SIG-M5 treated with dmso at 0.1 percent for 504 hours (cell line): ENCODE measurements at regions not wholly inside any gene's neighbourhood (a gene's known extent, or its start where the extent isn't known, plus 50 kb on each side); places are given as distances from the start of the nearest gene placed in this dataset.
"Not testable (repeated sequence)": the region's sequence is repeated elsewhere in the genome, so short reads cannot be mapped to it uniquely, and the experiment has no call there.

Experiments used
- DNase-seq: peaks from one replicate; lab custom pipeline; 2025; ENCODE audit not compliant: unreplicated experiment; lab: John Stamatoyannopoulos, UW

DNA sequence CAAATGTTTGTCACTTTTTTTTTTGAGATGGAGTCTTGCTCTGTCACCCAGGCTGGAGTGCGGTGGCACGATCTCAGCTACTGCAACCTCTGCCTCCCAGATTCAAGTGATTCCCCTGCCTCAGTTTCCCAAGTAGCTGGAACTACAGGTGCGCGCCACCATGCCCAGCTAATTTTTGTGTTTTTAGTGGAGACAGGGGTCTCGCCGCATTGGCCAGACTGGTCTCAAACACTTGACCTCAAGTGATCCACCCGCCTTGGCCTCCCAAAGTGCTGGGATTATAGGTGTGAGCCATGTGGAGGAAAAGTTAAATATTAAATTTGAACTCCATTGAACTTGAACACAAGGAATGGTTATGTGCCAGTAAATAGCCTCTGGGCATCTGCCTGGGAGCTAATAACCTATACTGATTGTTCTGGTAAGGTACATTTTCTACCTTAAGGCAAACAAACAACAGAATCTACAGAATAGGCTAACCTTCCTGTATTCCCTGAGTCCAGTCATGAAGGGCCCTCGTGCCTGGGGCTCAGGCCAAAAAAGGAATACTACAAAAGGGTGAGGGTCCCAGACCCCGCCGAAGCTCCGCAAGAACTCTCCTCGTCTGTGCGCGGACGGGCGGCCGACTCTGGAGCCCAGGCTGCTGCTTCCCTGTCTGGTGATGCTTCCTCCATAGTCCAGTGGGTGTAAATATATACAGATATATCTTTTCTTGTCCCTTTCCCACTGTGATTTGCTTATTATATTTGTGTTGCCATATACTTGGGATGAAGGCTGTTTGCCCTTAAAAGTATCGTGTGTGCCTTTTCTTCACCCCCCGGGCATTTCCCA, 74.0 kb upstream of the EIF5 start:
- no peak for DNase-seq

DNA sequence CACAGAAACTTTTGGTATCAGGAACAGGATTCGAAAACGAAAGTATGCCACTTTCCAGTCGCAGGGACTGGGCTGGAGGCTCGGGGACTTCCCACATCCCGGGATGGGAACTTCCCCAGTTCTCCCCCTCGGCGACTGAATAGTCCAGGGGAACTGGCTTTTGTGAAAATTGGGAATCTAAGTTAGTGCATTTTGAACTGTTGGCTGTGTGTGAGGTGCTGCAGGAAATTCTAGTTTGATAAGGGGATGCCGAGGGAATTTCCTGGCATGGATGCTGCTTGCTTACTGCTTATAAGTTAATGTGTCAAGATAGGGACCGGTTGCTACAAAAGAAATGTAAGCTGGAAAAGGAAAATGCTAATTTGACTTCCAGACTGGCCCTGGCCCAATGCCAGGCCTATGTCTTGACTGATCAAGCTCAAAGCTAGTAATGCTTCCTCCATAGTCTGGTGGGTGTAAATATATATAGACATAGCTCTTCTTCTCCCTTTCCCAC, 73.4 kb upstream of the EIF5 start:
- DNase-seq, result no peak

DNA sequence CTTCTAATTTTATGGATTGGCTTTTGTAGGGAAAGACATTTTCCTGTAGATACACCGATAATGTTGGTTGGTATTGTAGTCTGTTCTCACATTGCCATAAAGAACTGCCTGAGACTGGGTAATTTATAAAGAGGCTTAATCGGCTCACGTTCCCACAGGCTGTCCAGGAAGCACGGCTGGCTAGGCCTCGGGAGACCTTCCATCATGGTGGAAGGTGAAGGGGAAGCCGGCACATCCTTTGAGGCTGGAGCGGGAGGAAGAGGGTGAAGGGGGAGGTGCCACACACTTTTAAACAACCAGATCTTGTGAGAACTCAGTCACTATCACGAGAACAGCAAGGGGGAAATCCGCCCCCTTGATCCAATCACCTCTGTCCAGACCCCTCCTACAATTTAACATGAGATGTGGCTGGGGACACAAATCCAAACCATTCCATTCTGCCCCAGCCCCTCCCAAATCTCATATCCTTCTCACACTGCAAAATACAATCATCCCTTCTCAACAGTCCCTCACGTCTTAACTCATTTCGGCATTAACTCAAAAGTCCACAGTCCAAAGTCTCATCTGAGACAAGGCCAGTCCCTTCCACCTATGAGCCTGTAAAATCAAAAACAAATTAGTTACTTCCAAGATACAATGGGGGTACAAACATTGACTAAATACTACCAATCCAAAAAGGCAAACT, 66.7 kb upstream of the EIF5 start:
- no peak for DNase-seq

DNA sequence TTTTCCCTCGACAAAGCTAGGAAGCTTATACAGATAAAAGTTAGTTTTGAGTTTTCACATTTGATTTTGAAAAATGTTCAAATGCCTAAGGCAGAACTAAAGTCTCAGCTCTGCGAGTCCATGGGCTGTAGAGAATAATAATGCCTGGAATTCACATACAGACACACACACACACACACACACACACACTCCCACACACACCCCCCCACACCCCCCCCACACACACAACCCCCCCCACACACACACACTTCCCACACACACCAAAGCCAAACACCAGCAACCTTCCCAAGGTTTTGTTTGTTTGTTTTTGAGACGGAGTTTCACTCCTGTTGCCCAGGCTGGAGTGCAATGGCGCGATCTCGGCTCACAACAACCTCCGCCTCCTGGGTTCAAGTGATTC, 62.8 kb upstream of the EIF5 start:
- no peak for DNase-seq

DNA sequence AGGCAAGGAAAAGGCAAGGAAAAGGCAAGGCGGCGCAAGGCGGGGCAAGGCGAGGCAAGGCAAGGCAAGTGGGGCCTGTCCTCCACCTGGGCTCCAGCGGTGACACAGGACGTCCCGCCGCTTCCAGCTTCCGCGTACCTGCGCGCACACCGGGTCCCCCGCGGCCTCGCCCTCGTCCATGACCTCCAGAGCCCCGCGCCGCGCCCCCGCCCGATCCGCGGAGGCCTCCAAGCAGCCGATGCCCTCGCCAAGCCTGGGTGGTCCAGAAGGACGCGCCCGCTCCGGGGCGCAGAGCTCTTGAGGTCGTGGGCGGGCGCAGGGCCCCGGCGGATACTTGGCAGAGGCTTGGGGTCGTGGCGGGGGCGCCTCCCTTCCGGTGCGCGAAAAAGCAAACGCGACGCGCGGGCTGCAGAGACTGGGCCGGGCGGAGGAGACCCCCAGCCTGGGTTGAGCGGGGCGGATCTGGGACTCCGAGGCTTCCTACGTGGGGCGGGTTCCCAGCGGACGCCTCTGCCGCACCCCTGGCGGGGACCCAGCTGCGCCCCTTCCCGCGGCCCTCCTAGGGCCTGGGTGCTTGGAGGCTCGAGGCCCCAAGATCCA, 60.8 kb upstream of the EIF5 start:
- no peak for DNase-seq

DNA sequence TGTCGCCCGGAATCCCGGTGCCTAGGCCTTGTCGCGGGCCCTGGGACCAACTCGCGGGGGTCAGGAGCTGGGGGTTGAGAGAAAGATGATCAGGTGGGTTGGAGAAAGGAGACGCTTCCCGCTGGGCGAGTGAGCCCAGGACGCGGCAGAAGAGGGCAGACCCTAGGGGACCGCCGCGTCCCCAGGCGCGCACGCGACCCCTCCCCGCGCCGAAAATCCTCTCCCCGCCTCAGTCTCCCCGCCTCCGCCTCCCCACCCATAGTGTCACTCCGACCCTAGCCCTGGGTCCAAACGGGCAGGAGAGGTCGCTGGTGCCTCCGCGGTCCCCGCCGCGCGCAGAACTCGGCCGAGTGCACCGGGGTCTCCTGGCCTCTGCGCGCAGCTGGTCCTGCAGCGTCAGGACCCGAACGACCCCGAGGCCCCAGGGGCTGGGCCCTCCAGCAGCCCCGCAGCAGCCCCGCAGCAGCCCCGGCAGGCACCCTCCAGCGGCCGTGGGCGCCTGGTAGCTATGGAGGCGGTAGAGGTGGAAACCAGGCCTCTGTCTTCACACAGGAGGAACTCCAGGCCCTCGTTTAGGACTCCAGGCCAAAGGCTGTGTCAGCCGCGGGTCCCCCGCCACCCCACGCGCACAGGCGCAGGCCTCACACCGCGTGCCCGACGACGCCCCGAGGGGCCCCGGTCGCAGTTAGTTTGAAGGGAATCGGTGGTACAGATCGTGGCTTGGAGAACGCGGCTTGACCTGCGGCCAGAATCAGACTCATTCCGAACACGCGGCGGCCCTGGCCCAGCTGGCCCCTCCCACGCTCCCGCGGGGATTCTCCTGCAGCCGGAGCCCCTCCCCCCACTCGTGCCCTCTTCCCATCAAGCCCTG, 60.1 kb upstream of the EIF5 start:
- no peak for DNase-seq

DNA sequence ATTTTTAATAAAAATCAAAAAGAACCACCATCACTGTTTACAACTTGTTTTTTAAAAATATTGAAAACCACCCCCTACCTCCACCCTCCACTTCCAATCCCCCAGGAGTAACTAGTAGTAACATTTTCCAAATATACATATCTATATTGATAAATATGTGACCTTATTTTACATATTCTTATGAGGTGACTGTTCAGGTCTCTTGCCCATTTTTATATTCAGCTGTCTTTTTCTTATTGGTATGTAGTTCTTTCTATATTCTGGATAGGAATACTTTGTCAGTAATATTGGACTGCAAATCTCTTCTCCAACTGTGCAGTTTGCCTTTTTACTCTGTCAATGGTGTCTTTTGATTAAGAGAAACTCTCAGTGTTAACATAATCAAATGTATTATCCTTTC, 59.0 kb upstream of the EIF5 start:
- no peak for DNase-seq

DNA sequence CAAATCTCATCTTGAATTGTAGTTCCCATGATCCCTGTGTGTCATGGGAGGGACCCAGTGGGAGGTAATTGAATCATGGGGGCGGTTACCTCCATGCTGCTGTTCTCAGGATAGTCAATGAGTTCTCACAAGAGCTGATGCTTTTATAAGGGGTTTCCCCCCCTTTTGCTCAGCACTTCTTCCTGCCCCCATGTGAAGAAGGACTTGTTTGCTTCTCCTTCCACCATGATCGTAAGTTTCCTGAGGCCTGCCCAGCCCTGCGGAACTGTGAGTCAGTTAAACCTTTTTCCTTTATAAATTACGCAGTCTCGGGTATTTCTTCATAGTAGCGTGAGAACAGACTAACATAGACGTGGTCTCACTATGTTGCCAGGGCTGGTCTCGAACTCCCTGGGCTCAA, 56.1 kb upstream of the EIF5 start:
- no peak for DNase-seq

DNA sequence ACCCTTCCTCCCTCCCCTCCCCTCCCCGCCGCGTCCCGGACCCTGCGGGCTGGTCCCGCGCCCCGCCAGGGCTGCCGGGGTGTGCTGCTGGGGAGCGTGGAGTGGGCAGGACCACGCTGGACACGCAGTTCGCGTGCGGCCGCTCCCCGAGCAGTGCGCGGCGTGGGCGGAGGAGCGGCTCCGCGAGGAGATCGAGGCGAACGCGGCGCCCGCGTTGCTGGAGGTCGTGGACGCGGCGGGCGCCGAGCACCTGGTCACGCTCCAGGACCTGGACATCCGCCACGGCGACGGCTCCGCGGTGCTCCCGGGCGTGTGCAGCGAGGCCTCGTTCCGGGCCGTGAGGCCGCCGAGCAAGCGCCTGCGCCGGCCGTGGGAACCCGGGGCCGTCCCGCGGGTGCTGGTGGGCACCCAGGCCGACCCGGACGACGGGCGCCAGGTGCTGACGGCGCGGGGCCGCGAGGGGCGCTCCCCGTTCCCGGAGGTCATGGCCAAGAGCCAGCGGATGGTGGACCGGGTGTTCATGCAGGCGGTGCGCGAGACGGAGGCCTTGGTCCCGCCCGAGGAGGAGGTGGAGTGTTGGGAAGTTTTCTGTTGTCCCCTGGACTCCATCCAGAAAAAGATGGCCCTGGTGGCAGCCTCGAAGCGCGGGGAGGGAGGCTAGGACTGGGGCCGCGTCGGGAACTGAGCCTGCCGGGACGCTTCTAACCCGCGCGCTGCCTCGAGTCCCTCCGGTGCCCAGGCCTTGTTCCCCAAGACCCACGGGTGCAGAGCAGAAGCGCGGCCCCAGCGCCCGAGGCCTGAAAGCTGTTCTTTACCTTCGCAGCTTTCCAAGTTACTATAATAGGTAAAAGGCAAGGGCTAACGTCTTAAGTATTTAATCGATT, 54.7 kb upstream of the EIF5 start:
- DNase-seq, result no peak

DNA sequence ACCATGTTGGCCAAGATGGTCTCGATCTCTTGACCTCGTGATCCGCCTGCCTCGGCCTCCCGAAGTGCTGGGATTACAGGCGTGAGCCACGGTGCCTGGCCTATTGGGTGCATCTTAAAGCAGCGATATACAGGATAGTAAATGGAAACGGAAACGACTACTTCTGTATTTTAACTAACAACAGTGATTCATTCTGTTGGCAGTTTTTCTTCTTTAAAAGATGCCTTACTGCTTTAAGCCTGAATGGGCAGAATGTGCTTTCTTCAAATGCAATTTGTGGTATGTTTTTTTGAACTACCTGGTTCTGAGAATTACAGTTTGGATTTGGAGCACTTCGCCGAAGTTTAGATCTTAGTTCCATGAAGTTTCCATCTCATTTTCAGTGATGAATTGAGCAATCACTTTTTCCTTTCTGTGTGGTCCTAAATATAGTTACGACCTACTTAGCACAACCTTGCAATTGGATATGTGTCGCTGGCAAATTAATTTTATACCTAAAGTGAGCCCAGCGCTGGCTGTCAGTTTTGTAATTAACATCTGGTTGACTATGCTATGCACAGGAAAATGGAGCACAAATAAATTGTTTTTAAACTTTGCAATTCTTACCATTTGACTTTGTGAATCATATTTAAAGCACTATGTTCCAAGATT, 53.6 kb upstream of the EIF5 start:
- no peak for DNase-seq

DNA sequence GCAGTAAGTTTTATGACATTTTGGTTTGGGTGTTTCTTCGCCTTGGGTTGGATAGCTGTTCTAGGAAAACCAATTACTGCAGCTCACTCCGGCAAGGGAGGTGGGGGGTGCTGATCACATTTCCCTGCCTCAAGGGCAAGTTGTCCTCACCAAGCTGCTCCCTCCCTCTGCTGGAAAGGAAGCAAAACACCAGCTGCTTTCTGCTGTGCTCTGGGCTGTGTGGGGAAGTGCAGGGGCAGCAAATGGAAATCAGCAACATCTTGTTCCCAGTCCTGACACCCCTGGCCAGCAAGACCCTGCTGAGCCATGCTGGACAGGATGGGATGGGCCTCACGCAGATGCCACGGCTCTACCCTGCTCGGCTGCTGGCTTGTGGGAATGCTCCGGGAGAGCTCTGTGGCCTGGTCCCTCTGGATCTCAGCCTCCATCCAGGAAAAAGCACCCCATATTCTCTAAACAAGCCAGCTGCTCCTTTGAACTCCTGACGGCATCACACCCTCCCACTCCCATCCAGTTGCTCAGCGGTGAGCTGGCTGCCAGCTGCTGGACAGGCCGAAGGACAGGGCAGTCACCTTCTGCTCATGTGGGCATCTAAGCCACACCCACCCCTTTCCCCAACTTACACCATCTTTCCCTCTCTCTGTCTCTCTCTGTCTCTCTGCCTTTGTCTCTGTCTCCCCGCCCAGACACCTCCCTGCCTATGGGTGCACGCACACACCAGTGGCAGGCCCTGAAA, 52.4 kb upstream of the EIF5 start:
- DNase-seq, result peak; percentile 54

DNA sequence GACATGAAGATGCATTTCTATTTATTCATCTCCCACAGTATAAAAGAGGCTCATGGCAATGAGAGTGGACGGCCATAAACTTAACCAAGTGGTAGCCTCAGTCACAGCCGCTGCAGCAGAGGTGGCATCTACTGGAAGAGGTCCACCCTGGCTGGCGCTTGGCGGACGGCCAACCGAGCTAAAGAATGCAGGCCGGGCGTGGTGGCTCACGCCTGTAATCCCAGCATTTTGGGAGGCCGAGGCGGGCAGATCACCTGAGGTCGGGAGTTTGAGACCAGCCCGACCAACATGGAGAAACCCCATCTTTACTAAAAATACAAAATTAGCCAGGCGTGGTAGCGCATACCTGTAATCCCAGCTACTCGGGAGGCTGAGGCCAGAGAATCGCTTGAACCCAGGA, 51.7 kb upstream of the EIF5 start:
- not testable (repeated sequence) for DNase-seq

DNA sequence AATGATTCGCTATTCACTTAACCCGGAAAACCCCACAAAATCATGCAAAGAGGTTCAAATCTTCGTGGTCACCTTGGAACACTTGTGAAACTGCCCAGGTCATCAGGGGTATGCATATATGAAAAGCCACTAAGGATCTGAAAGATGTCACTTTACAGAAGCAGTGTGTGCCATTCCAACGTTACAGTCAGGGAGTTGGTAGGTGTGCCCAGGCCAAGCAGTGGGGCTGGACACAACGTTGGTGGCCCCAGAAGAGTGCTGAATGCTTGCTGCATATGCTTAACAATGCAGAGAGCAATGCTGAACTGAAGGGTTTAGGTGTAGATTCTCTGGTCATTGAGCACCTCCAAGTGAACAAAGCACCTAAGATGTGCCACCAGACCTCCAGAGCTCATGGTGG, 51.1 kb upstream of the EIF5 start:
- DNase-seq, result no peak

DNA sequence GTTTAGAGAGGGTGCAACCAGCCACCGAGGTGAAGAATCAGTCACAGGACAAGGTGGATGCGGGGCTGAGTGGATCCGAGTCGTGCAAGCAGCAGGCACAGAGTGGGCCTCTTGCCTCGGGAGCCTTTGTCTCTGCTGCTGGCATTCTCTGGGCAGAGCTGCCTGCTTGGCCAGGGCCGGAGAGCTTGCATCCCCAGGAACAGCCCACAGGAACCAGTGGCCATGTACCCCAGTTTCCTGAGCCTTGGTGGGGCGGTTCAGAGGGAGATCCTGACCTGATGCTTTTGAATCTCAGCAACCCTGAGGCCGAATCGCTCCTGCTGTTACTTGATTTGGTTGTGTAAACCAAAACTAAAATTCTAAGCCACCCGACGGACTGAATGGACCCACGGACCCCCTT, 50.1 kb upstream of the EIF5 start:
- no peak for DNase-seq
